ENCODE measurements at regions not wholly inside any gene's neighbourhood (a gene's known extent, or its start where the extent isn't known, plus 50 kb on each side); places are given as distances from the start of the nearest gene placed in this dataset.

DNA sequence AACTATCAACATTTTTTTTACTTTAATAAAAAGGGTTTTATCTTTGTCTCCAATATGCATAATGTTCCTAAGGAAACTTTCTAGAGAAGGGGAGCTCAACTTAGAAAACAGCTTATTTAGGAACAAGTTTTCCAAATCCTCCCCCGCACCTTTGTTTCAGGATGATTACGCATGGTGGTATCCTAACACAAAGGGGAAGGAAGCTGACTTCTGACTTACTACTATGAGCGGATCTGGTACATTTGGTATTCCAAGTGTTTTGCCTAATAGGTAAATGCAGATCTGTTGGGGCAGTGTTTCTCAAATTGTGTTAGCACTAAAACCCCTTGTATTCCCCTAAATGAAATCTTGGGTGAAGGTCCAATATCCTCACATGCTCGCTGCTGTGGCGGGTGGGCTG is 229.3 kb upstream of the KLF14 start:
- DNase-seq: no peak

- DNase-seq: no peak
Measured at GRCh38 chr7:130965515-130965914, 231.5 kb upstream of the KLF14 start.

- peak in 1 of 3 donors; percentile 38 for DNase-seq
Measured at GRCh38 chr7:130966246-130967009, 232.4 kb upstream of the KLF14 start.

- DNase-seq: no peak
Measured at GRCh38 chr7:130970196-130970595, 236.2 kb upstream of the KLF14 start.

DNA sequence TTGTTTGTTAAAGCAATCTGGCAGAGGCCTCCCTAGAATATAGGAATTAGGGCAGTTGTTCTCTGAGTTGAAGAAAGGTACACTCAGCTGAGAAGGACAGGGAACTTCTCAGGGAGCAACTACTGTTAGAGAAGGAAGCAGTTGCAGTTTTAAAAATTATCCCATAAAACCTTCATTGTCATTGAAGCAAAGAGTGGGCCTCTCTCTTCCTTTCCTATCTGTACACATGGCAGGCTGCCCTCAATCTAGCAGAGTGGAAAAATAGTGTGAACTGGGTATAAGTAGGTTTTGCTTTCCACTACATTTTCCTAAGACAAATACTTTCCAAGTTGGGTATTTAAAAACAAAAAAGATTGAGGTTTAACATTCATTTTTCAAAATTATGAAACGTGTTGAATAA is 236.7 kb upstream of the KLF14 start:
- peak in 1 of 3 donors; percentile 40 for DNase-seq

DNA sequence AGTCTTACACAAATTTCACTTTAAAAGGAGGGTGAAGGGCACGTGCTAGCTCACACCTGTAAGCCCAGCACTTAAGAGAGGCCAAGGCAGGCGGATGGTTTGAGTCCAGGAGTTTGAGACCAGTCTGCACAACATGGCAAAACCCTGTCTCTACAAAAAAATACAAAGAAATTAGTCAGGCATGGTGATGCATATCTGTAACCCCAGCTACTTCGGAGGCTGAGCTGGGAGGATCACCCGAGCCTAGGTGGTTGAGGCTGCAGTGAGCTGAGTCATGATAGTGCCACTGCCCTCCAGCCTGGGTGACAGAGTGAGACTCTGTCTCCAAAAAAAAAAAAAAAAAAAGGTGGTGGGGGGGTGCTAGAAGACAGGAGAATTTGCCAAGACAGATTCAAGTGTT is 237.3 kb upstream of the KLF14 start:
- no peak for DNase-seq

- DNase-seq: no peak
Measured at GRCh38 chr7:130972201-130972600, 238.2 kb upstream of the KLF14 start.

- no peak for DNase-seq
Measured at GRCh38 chr7:130973637-130974036, 239.6 kb upstream of the KLF14 start.

DNA sequence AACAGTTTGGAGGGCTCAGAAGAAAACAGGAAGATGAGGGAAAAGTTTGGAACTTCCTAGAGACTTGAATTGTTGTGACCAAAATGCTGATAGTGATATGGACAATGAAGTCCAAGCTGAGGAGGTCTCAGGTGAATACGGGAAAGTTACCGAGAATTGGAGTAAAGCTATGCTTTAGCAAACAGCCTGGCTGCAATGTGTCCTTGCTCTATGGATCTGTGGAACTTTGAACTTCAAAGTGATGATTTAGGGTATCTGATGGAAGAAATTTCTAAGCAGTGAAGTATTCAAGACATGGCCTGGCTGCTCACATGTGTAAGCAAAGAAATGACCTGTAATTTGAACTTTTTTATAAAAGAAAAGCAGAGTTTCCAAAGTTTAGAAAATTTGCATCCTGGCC is 240.2 kb upstream of the KLF14 start:
- no peak for DNase-seq

- no peak for DNase-seq
Measured at GRCh38 chr7:130974794-130975193, 240.8 kb upstream of the KLF14 start.

DNA sequence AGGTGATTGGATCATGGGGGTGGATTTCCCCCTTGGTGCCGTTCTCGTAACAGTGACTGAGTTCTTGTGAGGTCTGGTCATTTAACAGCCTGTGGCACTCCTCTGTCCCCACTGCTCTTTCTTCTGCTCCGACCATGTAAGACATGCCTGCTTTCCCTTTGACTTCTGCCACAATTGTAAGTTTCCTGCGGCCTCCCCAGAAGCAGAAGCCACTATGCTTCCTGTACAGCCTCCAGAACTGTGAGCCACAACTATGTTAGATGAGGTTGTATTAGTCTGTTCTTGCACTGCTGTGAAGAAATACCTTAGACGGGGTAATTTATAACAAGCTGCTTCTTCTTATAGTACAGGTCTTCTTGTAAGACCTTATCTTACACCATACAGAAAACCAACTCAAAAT is 241.7 kb upstream of the KLF14 start:
- no peak for DNase-seq

GRCh38 chr7:130982160-130982638 is 248.2 kb upstream of the KLF14 start:
- peak in 1 of 3 donors; percentile 17 for DNase-seq

DNA sequence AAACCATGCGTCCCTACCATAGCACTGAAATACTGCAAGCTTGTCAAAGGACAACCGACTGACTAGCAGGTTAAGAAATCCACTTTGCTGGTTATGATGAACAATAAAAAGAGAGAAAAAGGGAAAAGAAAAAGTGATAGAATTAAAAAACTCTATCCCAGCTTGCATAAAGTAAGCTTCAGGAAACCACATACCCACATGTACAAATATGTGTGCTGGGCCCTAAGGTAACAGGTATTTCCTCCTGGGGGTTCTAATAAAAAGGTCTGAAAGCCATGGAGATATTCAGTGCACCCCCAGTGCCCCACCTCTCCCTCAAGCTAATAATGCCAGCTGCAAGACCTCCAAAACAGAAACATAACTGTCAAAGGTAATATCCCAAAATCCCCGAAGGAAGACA is 248.6 kb upstream of the KLF14 start:
- DNase-seq: no peak

- no peak for DNase-seq
Measured at GRCh38 chr7:130985361-130985760, 251.4 kb upstream of the KLF14 start.

DNA sequence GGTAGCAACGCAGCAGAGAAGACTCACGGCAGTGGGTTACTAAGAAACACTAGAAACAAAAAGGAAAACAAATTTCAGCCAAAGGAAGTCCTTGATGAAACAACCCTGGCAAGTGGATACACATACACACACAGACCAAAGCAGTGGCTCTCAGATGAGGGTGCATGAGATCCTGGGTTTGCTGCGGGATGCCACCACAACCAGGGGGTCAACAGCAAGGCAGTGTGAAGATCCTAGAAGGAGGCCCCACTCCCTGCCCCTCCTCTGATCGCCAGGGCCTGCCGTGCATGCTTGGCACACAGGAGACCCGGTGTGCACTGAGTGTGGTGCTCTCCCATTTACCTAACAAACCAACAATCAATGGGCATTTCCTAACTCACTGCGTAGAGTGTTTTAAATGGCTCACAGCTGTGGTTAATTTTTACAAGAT is 252.3 kb upstream of the KLF14 start:
- peak; percentile 38 to 75 (median 56) for DNase-seq

DNA sequence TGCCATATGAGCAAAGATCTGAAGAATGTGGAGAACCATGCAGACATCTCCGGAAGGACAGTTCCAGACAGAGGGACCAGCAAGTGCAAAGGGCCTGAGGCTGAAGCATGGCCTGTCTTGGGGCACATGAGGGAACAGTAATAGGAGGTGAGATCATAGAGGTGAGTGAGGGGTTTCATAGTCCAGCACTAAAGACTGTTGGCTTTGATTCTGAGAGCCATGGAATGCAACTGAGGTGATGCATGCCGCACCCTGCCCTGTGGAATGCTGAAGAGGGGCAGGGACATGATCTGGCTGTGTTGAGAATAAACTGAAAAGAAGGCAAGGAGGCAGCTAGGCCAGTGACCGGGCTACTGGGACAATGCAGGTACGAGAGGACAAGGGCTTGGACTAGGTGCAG is 253.1 kb upstream of the KLF14 start:
- DNase-seq: no peak

GRCh38 chr7:130988443-130988842 is 254.4 kb upstream of the KLF14 start:
- no peak for DNase-seq

- DNase-seq: no peak
Measured at GRCh38 chr7:130989101-130989795, 255.2 kb upstream of the KLF14 start.

DNA sequence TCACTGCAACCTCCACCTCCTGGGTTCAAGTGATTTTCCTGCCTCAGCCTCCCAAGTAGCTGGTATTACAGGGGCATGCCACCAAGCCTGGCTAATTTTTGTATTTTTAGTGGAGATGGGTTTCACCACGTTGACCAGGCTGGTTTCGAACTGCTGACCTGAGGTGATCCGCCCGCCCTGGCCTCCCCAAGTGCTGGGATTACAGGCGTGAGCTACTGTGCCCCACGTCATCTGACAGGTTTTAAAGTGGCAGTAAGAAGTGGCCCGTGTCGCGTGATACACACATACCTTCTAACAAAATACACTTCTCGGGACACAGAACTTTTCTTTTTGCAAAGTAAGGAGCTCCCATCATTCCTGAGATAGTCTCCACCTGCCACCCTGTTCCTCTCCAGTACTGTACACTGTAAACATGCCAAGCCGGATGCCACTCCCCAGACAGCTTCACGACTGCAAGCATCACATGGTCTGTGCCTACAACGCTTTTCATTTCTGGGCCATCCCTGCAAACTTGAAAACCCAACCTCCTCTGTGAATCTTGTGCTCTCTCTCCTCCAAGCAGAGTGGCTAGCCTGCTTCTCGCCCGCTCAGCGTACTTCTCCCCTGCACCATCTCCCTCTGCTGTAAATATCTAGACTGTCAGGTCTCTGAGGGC is 256.3 kb upstream of the KLF14 start:
- no peak for DNase-seq

DNA sequence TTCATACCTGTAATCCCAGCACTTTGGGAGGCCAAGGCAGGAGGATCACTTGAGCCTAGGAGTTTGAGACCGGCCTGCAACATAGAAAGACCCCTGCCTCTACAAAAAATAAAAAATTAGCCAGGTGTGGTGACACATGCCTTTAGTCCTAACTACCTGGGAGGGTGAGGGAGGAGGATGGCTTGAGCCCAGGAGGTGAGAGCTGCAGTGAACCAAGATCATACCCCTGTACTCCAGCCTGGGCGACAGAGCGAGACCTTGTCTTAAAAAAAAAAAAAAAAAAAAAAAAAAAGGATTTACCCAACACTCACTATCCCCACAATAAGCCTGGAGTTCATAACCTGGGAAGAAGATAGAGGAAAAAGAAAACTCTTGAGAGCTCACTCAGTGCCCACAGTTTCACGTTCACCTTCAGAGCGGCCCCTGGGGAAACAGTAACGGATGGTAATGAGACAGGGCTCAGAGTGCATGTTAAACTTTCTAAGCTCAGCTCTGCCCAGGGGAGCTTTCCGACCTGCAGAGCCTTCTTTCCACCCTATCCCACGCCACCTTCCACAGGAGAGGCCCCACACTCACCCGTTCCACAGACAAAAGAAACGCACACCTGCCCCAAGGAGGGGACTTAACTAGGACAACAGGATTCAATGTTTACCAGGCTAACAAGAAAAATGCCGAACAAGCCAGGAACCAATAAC is 259.8 kb upstream of the KLF14 start:
- DNase-seq: no peak

GRCh38 chr7:130994378-130995115 is 260.5 kb upstream of the KLF14 start:
- DNase-seq: no peak

Measured in muscle of back (tissue), 3 donors.